HepG2 (cell line): ENCODE measurements at regions not wholly inside any gene's neighbourhood (a gene's known extent, or its start where the extent isn't known, plus 50 kb on each side); places are given as distances from the start of the nearest gene placed in this dataset.

Experiments
- ATAC-seq: fragments of 200-7000 bp; cut with Tn5 transposase; 3 replicates; pipeline ENCODE4 v1.9.1; 2020; ENCODE audit warnings: mild to moderate bottlenecking, moderate library complexity
- BruUV-seq: library from RNA; stranded (reverse); fragments of 400-500 nt; replicated peaks from 2 replicates; lab custom pipeline; 2021; lab: Mats Ljungman, UMichigan
- CTCF ChIA-PET: fragments of 300-600 bp; formaldehyde crosslinking; extraction: SDS; loops from one replicate; lab custom pipeline; 2021; ENCODE audit warnings: low total read pairs, inconsistent platforms, low intra/inter-chr PET ratio; lab: Yijun Ruan, JAX
- POLR2A ChIA-PET: fragments of 350-600 bp; sonication (Branson Sonifier 250); formaldehyde crosslinking; loops from one replicate; lab custom pipeline; 2020; ENCODE audit warnings: antibody characterized with exemption, inconsistent platforms; lab: Yijun Ruan, JAX
- DNase-seq: peaks from one replicate; pipeline ENCODE4 v3.0.0-alpha.2; 2015; ENCODE audit warnings: low spot score
- FAIRE-seq: peaks from 3 replicates; lab custom pipeline; 2011; peaks lifted over from hg19 to GRCh38; lab: Jason Lieb, UNC
- H2AFZ ChIP-seq: one replicate; pipeline ENCODE4 v1.6.1; 2011; ENCODE audit warnings: low read length, inconsistent platforms
- H3K27ac ChIP-seq: fragments of 300-600 bp; 3 replicates; pipeline ENCODE4 v1.8.0; 2011; ENCODE audit warnings: mixed run types, mild to moderate bottlenecking, mixed read lengths, low read length, inconsistent platforms; ENCODE audit not compliant: insufficient read depth; ENCODE audit errors: extremely low read length
- H3K27me3 ChIP-seq, 2 experiments: fragments of 200-600 bp in 1 of 2; 2 replicates in 1 of 2; 3 replicates in 1 of 2; pipeline versions ENCODE4 v1.6.0 to v1.8.0; 2011; ENCODE audit warnings: low read length in 2 of 2, mild to moderate bottlenecking in 2 of 2, moderate library complexity in 2 of 2, inconsistent platforms in 1 of 2; ENCODE audit not compliant: insufficient read depth in 2 of 2, control insufficient read depth in 1 of 2
- H3K36me3 ChIP-seq, 2 experiments: fragments of 200-600 bp in 1 of 2; replicated peaks in 1 of 2; 2 replicates in 1 of 2; 3 replicates in 1 of 2; pipeline versions ENCODE4 v1.5.1 to v1.8.0; 2011; ENCODE audit warnings: low read length in 2 of 2, inconsistent platforms in 1 of 2; ENCODE audit not compliant: insufficient read depth in 2 of 2, control insufficient read depth in 1 of 2
- H3K4me1 ChIP-seq: 2 replicates; pipeline ENCODE4 v1.5.1; 2012; ENCODE audit warnings: low read length, inconsistent platforms; ENCODE audit not compliant: insufficient read depth
- H3K4me2 ChIP-seq: 2 replicates; pipeline ENCODE4 v1.6.0; 2011; ENCODE audit warnings: low read depth, low read length, inconsistent platforms
- H3K4me3 ChIP-seq, 3 experiments: fragments of 200-600 bp in 1 of 3; sonication (generic), shearing (Covaris generic) in 1 of 3; replicated peaks in 1 of 3; 2 replicates each; pipeline ENCODE4 v1.5.1; 2011 to 2016; ENCODE audit warnings: low read length in 3 of 3, inconsistent platforms in 2 of 3, low read depth in 2 of 3, mild to moderate bottlenecking in 2 of 3, control low read depth in 1 of 3, mixed read lengths in 1 of 3; ENCODE audit not compliant: insufficient read depth in 1 of 3
- H3K79me2 ChIP-seq: one replicate; pipeline ENCODE4 v1.6.1; 2011; ENCODE audit warnings: low read length, inconsistent platforms; ENCODE audit not compliant: insufficient read depth
- H3K9ac ChIP-seq: 2 replicates; pipeline ENCODE4 v1.6.0; 2011; ENCODE audit warnings: mild to moderate bottlenecking, low read depth, low read length, inconsistent platforms; ENCODE audit not compliant: insufficient read depth
- H3K9me3 ChIP-seq: 2 replicates; pipeline ENCODE4 v1.5.1; 2012; ENCODE audit warnings: mild to moderate bottlenecking, low read length
- H4K20me1 ChIP-seq: 2 replicates; pipeline ENCODE4 v1.6.0; 2011; ENCODE audit warnings: inconsistent platforms, mild to moderate bottlenecking, low read length, moderate library complexity; ENCODE audit not compliant: insufficient read depth
- ATRX ChIP-seq: sonication (generic); formaldehyde crosslinking; IDR thresholded peaks from 2 replicates; pipeline ENCODE4 v1.4.0; 2020; ENCODE audit warnings: missing genetic modification reagents, borderline replicate concordance
- CCAR2 ChIP-seq: fragments of 200-400 bp; formaldehyde crosslinking; optimal IDR thresholded peaks from 2 replicates; pipeline ENCODE3; 2018; ENCODE audit warnings: low read depth, mild to moderate bottlenecking, low read length, moderate library complexity
- CCDC6 ChIP-seq: sonication (generic); formaldehyde crosslinking; IDR thresholded peaks from 2 replicates; pipeline ENCODE4 v1.8.1; 2022; ENCODE audit warnings: mild to moderate bottlenecking, missing genetic modification reagents, moderate library complexity
- MAZ ChIP-seq, 2 experiments: sonication (generic) in 1 of 2; formaldehyde crosslinking in 1 of 2; IDR thresholded peaks; 2 replicates each; pipeline versions ENCODE4 v1.5.0 to v1.6.1; 2012 to 2020; ENCODE audit warnings: low read depth in 2 of 2, mild to moderate bottlenecking in 2 of 2, borderline replicate concordance in 1 of 2, improper control_type of control experiment in 1 of 2, low read length in 1 of 2, missing genetic modification reagents in 1 of 2, moderate library complexity in 1 of 2
- NFIC ChIP-seq: IDR thresholded peaks from 2 replicates; pipeline ENCODE4 v1.6.1; 2012; ENCODE audit warnings: mild to moderate bottlenecking, low read length, inconsistent platforms
- RFX1 ChIP-seq: fragments of 450-650 bp; IDR thresholded peaks from 2 replicates; pipeline ENCODE4 v1.6.1; 2017
- TRIM24 ChIP-seq: sonication (generic); formaldehyde crosslinking; IDR thresholded peaks from 2 replicates; pipeline ENCODE4 v1.8.0; 2022; ENCODE audit warnings: mild to moderate bottlenecking, missing genetic modification reagents
- ZNF512 ChIP-seq: sonication (generic); formaldehyde crosslinking; IDR thresholded peaks from 2 replicates; pipeline ENCODE4 v1.4.0; 2020; ENCODE audit warnings: mild to moderate bottlenecking, missing genetic modification reagents
- ZNF549 ChIP-seq: sonication (generic); formaldehyde crosslinking; IDR thresholded peaks from 2 replicates; pipeline ENCODE4 v1.5.0; 2020; ENCODE audit warnings: missing genetic modification reagents
- WGBS: methylation state at CpG from one replicate; pipeline ENCODE4 v1.1.6; 2017; ENCODE audit warnings: low lambda C conversion rate; 5-methylcytosine and 5-hydroxymethylcytosine counted together
- in situ Hi-C: cut with HindIII; loops from 2 replicates; pipeline ENCODE4 v1.10.0; 2017; ENCODE audit warnings: low pct_unique_long_range_greater_than_20kb; ENCODE audit not compliant: extremely low pct_ligation_motif_present
- intact Hi-C: fragments of 100-400 bp; cut with micrococcal nuclease; formaldehyde crosslinking; loops from one replicate; pipeline ENCODE4 v1.10.0; 2022; ENCODE audit not compliant: unreplicated experiment
- TF ChIP-seq, protein P1 (sequence below): sonication (generic); formaldehyde crosslinking; IDR thresholded peaks from 2 replicates; pipeline ENCODE4 v1.5.1; 2020; ENCODE audit warnings: missing genetic modification reagents, mild to moderate bottlenecking, borderline replicate concordance
- TF ChIP-seq, protein P2 (sequence below): sonication (generic); formaldehyde crosslinking; IDR thresholded peaks from 2 replicates; pipeline ENCODE4 v1.4.0; 2020; ENCODE audit warnings: mild to moderate bottlenecking, missing genetic modification reagents

DNA sequence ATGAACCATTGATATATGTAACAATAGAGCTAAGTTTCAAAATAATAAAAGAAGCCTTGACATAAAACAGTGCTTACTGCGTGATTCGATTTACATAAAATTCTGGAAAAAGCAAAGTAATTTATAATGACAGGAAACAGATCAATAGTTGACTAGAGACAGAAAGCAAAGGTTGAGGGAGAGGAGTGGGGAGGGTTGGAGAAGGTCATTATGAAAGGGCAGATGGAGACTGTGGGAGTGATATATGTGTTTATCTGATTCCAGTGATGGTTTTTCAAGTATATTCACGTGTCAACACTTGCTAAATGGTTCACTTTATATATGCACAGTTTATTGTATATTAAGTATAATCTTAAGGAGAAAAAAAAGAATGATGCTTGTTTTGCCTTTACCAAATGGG is 1885.7 kb upstream of the NUDT12 start:
- FAIRE-seq (no peak), ATAC-seq (no peak), DNase-seq (no peak)
- Histone ChIP-seq H3K27ac (no peak overlapping the region), H3K27me3 (no peaks in the 10 kb centered on the region), H3K9ac (no peak overlapping the region), H3K79me2 (no peaks in the 10 kb centered on the region), H2AFZ (no peak overlapping the region), H4K20me1 (no peaks in the 10 kb centered on the region), H3K36me3 (no peaks in the 10 kb centered on the region), H3K4me2 (no peak overlapping the region), H3K9me3 (peaks cover 12% of the 10 kb centered on the region; the same call in 1 of the 2 replicates), H3K4me3 (no peak overlapping the region), H3K4me1 (no peaks in the 10 kb centered on the region)
- POLR2A ChIA-PET, result no interaction called here
- CTCF ChIA-PET, result no interaction called here
- TF ChIP-seq, protein P1, sequence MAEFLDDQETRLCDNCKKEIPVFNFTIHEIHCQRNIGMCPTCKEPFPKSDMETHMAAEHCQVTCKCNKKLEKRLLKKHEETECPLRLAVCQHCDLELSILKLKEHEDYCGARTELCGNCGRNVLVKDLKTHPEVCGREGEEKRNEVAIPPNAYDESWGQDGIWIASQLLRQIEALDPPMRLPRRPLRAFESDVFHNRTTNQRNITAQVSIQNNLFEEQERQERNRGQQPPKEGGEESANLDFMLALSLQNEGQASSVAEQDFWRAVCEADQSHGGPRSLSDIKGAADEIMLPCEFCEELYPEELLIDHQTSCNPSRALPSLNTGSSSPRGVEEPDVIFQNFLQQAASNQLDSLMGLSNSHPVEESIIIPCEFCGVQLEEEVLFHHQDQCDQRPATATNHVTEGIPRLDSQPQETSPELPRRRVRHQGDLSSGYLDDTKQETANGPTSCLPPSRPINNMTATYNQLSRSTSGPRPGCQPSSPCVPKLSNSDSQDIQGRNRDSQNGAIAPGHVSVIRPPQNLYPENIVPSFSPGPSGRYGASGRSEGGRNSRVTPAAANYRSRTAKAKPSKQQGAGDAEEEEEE (CRISPR knock-in tag), result no peak
- TF ChIP-seq MAZ (IDR thresholded peaks at IDR 0.05; ENCODE audit: borderline replicate concordance, low read depth, low read length), result no peak
- TF ChIP-seq MAZ (CRISPR knock-in tag; IDR thresholded peaks at IDR 0.05; ENCODE audit: low read depth), result no peak
- TF ChIP-seq NFIC, result no peak
- 4% methylated on average over 3 of the region's 3 CpGs for WGBS
- BruUV-seq, result no TSS peak
- in situ Hi-C loops, result no loop called here
- intact Hi-C loops, result no loop called here

- Histone ChIP-seq H3K27ac (no peak overlapping the region), H3K36me3 (no peaks in the 10 kb centered on the region), H3K9ac (no peak overlapping the region), H3K4me3 (no peak overlapping the region), H4K20me1 (no peaks in the 10 kb centered on the region), H3K79me2 (no peaks in the 10 kb centered on the region), H3K4me1 (no peaks in the 10 kb centered on the region), H3K4me2 (no peak overlapping the region), H3K27me3 (no peaks in the 10 kb centered on the region), H2AFZ (no peak overlapping the region), H3K9me3 (no peaks in the 10 kb centered on the region)
- no TSS peak for BruUV-seq
- intact Hi-C loops, result no loop called here
- POLR2A ChIA-PET, result no interaction called here
- FAIRE-seq (no peak), DNase-seq (no peak), ATAC-seq (no peak)
- CTCF ChIA-PET, result no interaction called here
- in situ Hi-C loops, result no loop called here
- 0% methylated on average over 2 of the region's 2 CpGs for WGBS
- no peak for TF ChIP-seq CCDC6 (CRISPR knock-in tag)
- no peak for TF ChIP-seq TRIM24 (CRISPR knock-in tag)
- TF ChIP-seq ATRX, result no peak
- no peak for TF ChIP-seq ZNF512 (CRISPR knock-in tag)
- TF ChIP-seq ZNF549 (CRISPR knock-in tag), result no peak
- no peak for TF ChIP-seq CCAR2
- TF ChIP-seq, protein P2, sequence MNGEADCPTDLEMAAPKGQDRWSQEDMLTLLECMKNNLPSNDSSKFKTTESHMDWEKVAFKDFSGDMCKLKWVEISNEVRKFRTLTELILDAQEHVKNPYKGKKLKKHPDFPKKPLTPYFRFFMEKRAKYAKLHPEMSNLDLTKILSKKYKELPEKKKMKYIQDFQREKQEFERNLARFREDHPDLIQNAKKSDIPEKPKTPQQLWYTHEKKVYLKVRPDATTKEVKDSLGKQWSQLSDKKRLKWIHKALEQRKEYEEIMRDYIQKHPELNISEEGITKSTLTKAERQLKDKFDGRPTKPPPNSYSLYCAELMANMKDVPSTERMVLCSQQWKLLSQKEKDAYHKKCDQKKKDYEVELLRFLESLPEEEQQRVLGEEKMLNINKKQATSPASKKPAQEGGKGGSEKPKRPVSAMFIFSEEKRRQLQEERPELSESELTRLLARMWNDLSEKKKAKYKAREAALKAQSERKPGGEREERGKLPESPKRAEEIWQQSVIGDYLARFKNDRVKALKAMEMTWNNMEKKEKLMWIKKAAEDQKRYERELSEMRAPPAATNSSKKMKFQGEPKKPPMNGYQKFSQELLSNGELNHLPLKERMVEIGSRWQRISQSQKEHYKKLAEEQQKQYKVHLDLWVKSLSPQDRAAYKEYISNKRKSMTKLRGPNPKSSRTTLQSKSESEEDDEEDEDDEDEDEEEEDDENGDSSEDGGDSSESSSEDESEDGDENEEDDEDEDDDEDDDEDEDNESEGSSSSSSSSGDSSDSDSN (CRISPR knock-in tag), result no peak
- no peak for TF ChIP-seq NFIC
- no peak for TF ChIP-seq RFX1
Observed at GRCh38 chr5:105430516-105430915, 1867.9 kb upstream of the NUDT12 start.
